Mucosa of gallbladder (tissue), 1 donor: ENCODE measurements at regions not wholly inside any gene's neighbourhood (a gene's known extent, or its start where the extent isn't known, plus 50 kb on each side); places are given as distances from the start of the nearest gene placed in this dataset.
"Not testable (repeated sequence)": the region's sequence is repeated elsewhere in the genome, so short reads cannot be mapped to it uniquely, and the experiment has no call there.

Experiments
- DNase-seq: peaks from one replicate; pipeline ENCODE4 v3.0.0-alpha.2; 2020; ENCODE audit warnings: low spot score
- donor health status: DM: no; HTN: no; CAD: no.

GRCh38 chr6:85285114-85285513, 164.8 kb upstream of the NT5E start:
- no peak for DNase-seq

DNA sequence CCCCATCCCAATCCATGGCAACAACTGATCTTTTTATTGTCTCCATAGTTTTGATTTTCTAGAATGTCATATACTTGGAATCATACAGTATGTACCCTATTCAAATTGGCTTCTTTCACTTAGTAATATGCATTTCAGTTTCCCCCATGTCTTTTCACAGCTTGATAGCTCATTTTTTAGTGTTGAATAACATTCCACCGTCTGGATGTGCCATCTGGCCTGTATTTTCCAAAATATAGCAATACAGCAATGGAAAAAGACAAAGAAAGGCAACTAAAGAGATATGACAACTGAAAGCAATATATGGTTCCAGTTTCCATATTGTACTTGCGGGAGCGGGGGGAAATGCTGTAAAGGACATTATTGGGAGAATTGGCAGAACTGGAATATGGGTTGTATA, 166.4 kb upstream of the NT5E start:
- no peak for DNase-seq

DNA sequence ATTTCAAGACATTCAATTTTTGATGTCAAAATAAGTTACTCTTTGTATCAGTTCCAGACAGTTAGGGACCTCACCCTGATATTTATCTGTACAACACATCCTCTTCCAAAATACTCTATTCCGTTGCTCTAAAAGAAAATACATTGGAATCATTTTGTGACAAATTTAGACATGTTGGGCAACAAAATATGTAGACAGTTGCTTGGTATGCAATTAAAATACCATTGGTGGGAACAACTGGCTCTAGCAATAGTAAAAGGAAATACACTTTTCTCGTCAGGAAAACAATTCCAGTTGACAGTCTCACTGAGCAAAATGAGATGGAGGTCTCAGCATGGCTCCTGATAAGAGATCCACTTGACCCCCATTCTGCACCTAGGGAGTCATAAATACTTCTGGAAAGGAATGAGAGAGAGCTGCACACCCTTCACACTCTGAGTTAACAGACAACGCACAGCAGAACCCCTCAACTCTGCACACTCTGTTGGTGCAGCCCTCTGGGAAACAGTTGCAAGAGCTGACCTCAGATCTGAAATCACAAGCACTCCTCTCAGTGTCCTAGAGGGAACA, 171.3 kb upstream of the NT5E start:
- DNase-seq: no peak

GRCh38 chr6:85276026-85276425, 173.9 kb upstream of the NT5E start:
- not testable (repeated sequence) for DNase-seq

GRCh38 chr6:85275338-85275985, 174.4 kb upstream of the NT5E start:
- DNase-seq: no peak

- DNase-seq: no peak
Observed at GRCh38 chr6:85273870-85274269, 176.0 kb upstream of the NT5E start.

DNA sequence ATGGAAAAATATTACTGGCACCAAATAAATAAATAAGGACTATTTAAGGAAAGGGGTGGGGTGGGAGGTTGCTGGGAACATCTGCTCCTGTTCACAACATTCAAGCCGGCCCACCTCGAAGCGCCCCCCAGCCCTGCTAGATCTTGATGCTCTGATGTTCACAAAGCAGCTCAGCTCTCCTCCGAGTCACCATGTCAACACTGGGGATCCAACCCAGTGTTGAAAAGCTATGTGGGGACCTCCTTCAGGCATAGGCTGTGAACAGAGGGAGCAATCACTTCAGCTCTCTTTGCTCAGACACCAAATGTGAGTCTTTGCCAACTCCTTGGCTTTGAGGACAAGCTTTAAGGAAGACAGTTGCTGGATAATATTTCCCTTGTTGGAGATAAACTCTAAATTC, 176.8 kb upstream of the NT5E start:
- DNase-seq: no peak

- DNase-seq: no peak
Observed at GRCh38 chr6:85272592-85272991, 177.3 kb upstream of the NT5E start.

GRCh38 chr6:85262621-85263020, 187.3 kb upstream of the NT5E start:
- no peak for DNase-seq

- no peak for DNase-seq
Observed at GRCh38 chr6:85261271-85261670, 188.6 kb upstream of the NT5E start.

GRCh38 chr6:85255661-85256060, 194.2 kb upstream of the NT5E start:
- DNase-seq: no peak

- no peak for DNase-seq
Observed at GRCh38 chr6:85252552-85252951, 197.3 kb upstream of the NT5E start.

DNA sequence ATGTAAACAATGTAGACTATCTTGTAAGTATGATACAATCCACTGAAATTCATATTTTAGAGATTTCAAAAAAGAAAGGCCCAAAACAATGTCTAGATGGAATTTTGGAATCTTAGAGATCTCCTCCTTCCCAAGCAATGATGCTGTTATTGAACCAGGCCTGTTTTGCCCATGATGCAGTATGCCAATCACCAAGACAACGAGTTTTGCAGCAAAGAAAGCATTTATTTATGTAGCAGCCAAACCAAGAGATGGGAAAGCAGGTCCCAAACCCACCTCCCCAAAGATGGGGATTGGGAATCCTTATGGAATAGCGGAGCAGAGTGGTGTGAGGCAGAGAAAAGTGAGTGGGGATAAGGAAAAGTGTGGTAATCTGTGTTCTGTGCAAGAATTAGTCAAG, 197.8 kb upstream of the NT5E start:
- no peak for DNase-seq

DNA sequence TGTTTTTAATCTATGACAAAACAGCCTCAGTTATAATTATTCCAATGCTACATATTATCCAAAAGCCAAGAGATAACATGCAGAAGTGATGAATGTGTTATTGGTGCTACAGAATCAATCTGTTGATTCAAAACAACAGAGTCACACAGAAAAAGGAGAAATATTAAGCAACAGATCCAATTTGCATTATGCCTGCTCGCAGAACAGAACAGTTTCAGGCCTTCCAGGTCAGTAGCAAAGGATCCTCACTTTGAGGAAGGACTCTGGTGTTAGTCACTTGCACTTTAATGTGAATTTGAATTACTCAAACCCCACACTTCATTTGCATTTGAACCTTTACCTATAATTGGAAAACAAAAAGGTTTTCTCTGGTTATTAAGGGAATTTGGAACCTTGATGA, 198.6 kb upstream of the NT5E start:
- no peak for DNase-seq

DNA sequence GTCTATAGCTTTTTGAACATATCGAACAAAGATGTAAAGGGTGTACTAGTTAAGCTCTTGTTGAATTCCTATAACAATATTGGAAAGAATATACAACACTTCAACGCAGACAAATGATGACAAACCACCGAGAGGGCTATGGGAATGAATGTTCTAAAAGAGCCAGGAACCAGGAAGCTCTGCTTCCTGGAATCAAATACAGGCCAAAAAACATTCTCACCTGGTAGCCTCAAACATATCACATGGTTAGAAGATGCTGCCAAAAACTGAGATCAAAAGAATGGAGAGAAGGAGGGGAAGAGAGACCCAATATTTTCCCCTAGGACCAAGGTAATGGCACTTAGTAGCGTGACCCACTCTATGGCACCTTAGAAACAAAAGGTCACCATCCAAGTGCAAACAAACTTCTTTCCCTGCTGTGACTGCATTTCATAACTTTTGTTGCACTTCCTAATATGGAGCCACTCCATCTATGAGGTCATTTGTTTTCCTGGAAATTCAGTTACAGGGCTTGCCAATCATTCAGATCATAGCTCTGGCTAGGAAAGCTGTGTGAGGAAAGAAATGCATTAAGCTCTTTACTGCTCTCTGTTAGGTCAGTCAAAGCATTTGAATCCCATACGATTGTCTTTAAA, 199.2 kb upstream of the NT5E start:
- DNase-seq: no peak

DNA sequence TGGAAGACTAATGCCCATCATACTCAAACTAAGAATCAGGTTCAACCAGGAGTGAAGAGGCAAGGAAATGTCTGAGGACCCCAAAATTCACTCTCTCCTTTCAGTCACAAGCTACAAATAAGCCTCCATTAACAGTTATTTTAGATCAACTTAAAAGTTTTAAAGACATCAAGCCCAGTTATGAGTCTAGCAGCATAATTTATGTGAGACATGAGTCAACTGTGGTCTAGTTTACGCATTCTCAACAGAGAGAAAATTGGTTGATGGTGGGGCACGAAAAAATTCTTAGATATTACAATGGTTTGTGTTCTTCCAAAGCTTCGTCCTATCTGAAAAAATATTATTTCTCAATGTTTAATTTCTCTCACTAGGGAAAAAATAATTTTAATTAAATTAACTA, 204.9 kb upstream of the NT5E start:
- DNase-seq: no peak

DNA sequence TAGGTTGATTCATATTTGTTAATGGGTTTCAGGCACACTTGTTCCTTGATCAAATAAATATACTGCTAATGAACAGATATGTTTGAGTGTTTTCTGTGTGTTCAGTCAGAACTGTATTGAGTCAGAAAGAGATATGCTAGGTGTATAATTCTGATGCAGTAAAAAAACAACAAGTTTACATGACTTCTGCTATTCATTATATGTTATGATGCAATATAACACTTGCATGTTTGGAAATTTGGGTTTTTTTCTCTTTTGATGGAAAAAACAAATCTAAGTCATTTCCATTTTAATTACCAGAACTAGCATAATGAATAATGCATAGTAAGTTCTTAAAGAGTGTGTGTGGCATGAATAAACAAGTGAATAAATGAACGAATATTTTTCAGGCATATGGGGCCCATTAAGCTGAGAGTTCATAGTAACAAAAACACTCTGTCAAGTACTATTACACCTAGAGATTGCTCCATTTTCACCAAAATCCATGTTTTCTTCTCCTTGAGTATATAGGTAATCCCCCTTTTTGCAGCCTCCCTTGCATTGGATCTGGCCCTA, 208.3 kb upstream of the NT5E start:
- no peak for DNase-seq

- DNase-seq: no peak
Observed at GRCh38 chr6:85240787-85241385, 209.0 kb upstream of the NT5E start.

DNA sequence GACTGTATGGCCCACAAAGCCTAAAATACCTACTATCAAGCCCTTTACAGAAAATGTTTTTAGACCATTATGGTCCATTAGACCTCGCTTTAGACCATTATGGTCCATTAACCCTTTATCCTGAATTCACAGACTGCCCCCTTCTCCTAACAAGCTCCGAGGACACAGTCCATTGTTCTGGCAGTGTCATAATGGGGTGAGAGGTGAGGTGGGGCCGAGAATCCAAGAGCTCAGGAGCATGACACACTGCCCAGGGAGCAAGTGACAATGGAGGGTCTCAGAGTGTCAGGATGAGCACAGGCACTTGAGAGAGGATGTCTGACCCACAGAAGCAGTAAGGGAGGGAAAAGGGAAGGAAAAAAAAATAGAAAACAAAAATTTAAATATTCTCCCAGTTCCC, 212.4 kb upstream of the NT5E start:
- no peak for DNase-seq

GRCh38 chr6:85236636-85237035, 213.2 kb upstream of the NT5E start:
- DNase-seq: no peak

- not testable (repeated sequence) for DNase-seq
Observed at GRCh38 chr6:85227345-85227744, 222.5 kb upstream of the NT5E start.

DNA sequence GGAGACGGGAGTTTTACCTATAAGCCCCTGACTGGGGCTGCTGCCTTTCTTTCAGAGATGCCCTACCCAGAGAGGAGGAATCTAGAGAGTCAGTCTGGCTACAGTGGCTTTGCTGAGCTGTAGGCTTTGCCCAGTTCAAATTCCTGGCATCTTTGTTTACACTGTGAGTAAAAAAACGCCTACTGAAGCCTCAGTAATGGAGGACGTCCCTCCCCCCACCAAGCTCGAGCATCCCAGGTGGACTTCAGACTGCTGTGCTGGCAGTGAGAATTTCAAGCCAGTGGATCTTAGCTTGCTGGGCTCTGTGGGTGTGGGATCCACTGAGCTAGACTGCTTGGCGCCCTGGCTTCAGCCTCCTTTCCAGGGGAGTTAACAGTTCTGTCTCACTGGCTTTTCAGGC, 237.1 kb upstream of the NT5E start:
- DNase-seq: not testable (repeated sequence)

DNA sequence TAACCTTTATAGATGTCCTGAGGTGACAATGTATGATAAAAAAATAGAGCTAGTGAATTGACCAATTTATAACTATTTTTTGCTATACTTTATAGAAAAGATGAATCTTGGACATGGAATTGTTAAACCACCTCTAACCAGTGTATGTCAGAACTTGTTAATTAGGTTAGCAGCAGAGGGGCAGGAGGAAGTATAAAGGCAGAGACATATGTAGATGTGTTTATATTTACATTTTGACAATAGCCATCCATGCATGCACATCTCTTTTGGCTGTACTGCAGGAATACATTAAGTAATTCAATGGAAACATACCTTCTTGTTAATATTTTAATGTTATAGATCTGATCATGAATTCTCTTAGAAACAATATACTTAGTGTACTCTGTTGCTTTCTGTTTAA, 254.6 kb upstream of the NT5E start:
- DNase-seq: no peak
